ENCODE measurements at regions not wholly inside any gene's neighbourhood (a gene's known extent, or its start where the extent isn't known, plus 50 kb on each side); places are given as distances from the start of the nearest gene placed in this dataset.

- TF ChIP-seq CTCF (conservative IDR thresholded peaks at IDR 0.05) (no peak), ZFX (IDR thresholded peaks at IDR 0.05) (no peak)
Observed at GRCh38 chr9:71459082-71459481, 309.2 kb downstream of the CEMIP2 start.
